ENCODE measurements at regions not wholly inside any gene's neighbourhood (a gene's known extent, or its start where the extent isn't known, plus 50 kb on each side); places are given as distances from the start of the nearest gene placed in this dataset.

GRCh38 chr14:104317492-104317805 is 179.1 kb downstream of the KIF26A start:
- TF ChIP-seq EZH2 (IDR thresholded peaks at IDR 0.05): no peak
- no peak for TF ChIP-seq POLR2A (IDR thresholded peaks at IDR 0.05; ENCODE audit: borderline replicate concordance, extremely low read depth, insufficient read depth, insufficient read length)
- TF ChIP-seq ELF1 (IDR thresholded peaks at IDR 0.05; ENCODE audit: borderline replicate concordance, low read depth): no peak
- TF ChIP-seq POLR2AphosphoS5 (IDR thresholded peaks at IDR 0.05; ENCODE audit: low read depth, low read length): no peak
- no peak for TF ChIP-seq CTCF (IDR thresholded peaks at IDR 0.05 in 2 of 3, conservative IDR thresholded peaks at IDR 0.05 in 1 of 3; ENCODE audit: borderline replicate concordance in 1 of 3, insufficient read depth in 1 of 3, low read depth in 2 of 3, low read length in 2 of 3)
